Activated CD4-positive, alpha-beta T cell treated with anti-CD3 and anti-CD28 coated beads for 4 hours (primary cell): ENCODE measurements at regions not wholly inside any gene's neighbourhood (a gene's known extent, or its start where the extent isn't known, plus 50 kb on each side); places are given as distances from the start of the nearest gene placed in this dataset.
"Not testable (repeated sequence)": the region's sequence is repeated elsewhere in the genome, so short reads cannot be mapped to it uniquely, and the experiment has no call there.

Experiments
- DNase-seq, 2 donors: peaks; one replicate each; pipeline ENCODE4 v3.0.0-alpha.2; 2020

GRCh38 chr11:129733384-129733783 lies 82.3 kb upstream of the TMEM45B start:
- no peak for DNase-seq

DNA sequence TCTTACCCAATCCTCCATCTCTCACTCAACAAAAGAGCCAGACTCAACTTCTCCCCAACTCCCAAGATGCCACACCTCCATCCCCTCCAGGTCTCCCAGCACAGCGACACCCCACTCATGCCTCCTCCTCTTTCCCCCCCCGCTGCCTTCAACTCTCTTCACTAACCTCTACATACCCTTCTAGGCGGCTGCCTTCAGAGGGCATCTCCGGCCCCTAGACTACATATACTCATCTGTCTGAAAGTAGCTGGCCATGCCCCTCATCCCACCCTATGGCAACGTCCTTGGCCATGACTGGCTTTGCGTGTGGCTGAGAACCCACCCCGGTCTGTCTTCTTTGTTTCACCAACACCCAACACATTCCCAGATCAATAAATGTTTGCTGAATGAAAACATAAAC lies 81.7 kb upstream of the TMEM45B start:
- DNase-seq = no peak

DNA sequence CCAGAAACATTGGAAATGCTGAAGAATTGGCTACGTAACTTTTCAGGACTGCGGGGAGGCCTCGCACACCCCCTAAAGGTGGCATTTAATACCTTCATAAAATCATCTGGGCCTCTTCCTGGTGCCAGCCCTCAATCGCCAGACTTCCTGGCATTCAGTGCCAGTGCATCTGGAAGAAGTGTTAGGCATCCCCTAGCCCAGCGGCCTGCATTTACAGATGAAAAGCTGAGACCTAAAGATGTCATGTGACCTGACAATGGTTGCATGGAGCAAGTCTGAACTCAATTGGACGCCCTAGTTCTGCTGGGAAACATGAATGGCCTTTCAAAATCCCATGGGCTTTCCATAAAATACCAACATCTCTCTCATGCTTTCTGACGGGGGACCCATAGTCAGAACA lies 81.0 kb upstream of the TMEM45B start:
- DNase-seq = no peak

GRCh38 chr11:129737831-129738230 lies 77.8 kb upstream of the TMEM45B start:
- no peak for DNase-seq

DNA sequence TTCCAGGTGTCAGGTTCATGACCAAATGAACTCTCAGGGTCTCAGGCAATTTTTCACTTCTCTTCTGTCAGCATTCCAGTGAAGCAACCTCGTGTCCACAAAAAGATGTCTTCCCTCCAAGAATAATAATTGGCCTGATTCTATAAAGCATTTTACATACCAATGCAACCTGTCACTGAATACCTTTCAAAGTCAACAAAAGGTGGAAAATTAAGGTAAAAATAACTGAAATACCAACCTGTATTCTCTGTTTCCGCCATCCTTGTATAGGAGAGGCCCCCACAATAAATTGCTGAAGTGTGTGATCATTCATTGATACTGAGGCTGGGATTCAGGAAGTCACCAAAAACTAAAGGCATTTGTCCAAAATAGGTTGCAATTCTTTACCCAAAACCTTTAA lies 77.4 kb upstream of the TMEM45B start:
- no peak for DNase-seq

DNA sequence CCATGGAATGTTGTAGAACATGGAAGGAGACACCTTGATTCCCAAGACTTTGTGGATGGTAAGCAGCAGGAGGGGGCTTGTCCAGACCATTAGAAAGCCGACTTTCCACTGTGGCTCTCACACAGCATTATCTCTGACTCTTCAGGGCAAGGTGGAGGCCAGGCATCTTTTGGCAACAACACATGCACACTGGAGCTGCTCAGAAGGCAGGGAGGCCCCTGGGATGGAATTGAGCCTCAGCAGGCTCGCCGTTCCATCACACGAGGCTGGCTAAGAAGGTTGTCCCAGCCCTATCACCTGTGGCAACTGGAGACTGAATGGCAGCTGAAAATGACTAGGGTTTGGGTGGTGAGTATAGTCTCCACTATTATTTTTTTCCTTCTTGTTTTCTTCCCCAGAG lies 76.3 kb upstream of the TMEM45B start:
- DNase-seq = no peak

DNA sequence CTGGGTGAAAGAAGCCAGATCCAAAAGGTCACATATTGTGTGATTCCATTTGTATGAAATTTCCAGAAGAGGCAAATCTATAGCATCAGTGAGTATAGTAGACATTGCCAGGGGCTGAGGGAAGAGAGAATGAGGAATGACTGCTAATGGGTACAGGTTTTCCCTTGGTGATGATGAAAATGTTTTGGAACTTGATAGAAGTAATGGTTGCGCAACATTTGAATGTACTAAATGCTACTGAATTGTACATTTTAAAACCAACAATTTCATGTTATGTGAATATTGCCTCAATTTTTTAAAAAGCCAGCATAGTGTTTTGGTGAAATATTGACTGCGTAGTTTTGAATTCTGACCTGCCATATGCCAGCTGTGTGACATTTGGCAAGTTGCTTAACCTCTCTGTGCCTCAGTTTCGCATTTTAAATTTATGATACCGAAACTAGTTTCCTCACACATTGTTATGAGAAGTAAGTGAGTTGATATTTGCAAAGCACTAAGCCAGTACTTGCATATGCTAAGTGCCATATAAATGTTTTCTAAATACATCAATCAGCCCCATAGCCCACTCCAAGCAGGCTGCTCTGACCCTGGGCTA lies 75.4 kb upstream of the TMEM45B start:
- no peak for DNase-seq

DNA sequence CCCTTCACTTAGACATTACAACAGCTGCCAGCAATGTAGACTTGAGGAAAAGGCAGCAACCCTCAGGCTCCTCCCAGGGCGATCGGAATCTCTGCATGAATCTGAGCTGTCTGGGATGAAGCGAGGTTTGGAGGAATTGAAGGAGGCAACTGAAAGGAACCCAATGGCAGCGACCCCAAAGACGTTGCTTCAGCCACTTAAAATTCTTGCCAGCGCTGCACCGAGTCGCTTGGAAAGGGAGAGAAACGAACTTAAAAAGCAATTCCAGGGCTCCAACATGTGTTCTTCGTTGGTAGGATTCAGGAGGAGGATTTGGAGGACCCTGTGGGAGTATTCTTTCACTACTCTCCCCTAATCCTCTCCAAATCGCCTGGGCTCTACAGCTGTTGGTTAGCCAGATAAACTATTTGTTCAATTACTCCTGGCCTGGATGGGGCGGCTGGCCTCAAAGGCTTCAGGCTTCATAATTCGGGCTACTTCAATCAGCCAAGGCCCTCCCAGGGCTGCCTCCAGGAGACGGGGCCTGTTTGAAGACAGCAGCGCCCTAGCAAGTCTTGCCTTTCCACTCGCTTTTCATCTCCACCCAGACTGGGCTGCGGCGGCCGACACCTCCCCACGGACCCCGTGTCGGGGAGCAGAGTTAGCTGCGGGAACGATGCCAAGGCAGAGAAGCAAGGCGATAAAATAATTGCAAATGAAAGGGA lies 72.4 kb upstream of the TMEM45B start:
- no peak for DNase-seq

GRCh38 chr11:129747071-129747470 lies 68.6 kb upstream of the TMEM45B start:
- DNase-seq = no peak

DNA sequence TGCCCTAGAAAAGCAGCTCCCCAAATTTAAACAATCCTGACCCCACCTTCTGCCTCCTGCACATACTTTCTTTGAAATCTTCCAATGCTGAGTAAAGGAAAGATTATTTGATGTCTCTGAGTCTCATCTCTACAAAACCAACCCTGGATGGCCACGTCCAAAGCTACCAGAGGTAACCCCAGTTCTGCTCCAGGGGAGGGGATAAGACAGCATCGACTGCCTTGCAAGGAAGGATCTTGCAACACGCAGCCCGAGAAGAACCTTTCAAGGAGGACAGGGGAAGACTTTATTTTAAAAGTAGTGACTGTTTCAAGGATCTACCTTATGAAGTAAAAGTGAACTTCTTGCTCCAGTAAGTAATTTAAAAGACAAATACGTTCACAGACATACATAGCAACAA lies 66.5 kb upstream of the TMEM45B start:
- no peak for DNase-seq

DNA sequence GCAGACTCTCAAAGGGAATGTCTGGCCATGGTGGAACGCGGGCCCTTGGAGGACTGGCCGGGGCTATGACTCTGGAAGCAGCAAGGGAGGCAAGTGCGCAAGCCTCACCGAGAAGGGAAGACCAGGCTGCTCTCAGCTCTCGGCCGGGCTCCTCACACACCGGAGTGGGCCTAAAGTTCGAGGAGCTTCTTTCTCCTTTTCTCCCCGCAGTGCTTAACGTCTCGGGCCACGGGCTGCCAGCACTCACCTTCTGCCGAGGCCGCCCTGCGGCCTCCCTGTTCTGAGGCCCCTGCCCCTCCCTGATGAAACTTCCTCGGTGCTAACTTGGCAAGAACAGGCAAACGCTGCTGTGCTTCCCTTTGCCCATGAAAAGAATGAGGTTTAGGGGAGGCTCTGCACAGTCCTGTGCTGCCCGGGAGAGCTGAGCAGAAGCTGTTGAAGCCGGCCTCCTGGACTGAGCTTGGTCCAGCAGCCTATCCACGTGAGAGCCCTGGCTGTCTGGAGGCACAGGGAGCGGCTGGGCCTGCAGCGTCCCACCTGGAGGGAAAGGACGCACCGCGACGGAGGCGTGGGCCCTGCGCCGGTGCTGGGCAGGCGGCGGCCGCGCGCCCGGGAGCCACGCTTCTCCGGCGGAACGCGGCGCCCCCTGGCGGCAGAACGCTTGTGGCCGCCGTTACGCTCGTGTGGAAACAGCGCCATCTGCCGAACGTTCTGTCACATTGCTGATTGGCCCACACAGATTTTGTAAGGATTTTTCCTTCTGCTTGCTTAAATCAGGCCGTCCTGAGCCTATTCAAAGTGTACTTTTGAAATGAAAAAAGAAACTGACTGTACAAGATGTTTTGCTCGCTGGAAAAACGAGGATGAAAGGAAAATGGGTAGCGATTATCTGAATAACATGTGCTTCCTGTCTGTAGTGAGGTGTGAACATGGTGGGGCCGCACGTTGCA lies 65.0 kb upstream of the TMEM45B start:
- DNase-seq = peak; percentile 75 to 76

GRCh38 chr11:129751511-129751910 lies 64.1 kb upstream of the TMEM45B start:
- DNase-seq = no peak

GRCh38 chr11:129763569-129763968 lies 52.1 kb upstream of the TMEM45B start:
- DNase-seq = not testable (repeated sequence)

DNA sequence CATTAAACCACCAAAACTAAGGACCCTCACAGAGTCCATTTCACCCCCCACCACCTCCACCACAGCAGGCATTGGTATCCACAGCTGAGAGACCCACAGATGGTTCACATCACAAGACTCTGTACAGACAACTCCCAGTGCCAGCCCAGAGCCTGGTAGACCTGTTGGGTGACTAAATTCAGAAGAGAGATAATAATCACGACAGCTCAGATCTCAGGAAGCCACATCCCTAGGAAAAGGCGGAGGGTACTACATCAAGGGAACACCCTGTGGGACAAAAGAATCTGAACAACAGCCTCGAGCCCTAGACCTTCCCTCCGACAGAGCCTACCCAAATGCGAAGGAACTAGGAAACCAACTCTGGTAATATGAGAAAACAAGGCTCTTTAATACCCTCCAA lies 51.4 kb upstream of the TMEM45B start:
- not testable (repeated sequence) for DNase-seq
